ENCODE measurements at regions not wholly inside any gene's neighbourhood (a gene's known extent, or its start where the extent isn't known, plus 50 kb on each side); places are given as distances from the start of the nearest gene placed in this dataset.

DNA sequence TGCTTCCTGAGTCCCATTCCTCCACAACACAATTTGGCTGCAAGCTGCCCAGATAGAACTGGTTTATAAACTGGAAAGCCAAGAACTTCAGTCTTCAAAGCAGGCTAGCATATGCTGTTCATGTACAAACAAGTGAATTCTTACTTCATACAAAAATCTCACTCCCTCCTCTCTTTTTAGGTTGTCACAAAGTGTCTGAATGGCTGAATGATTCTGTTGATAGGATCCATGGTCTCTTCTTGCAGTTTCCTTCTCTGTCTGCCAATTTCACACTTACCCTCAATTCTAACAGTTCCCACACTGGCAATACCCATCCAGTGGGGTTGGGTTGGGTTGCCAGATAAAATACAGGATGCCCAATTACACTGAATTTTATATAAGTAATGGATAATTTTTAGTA is 363.5 kb downstream of the DEPDC1B start:
- no peak for DNase-seq
- Histone ChIP-seq H3K4me3 (no peak overlapping the region), H3K27ac (peak overlapping the region in 1 of 5 donors; percentile 60), H3K27me3 (no peaks in the 10 kb centered on the region), H3K4me1 (peaks cover 0 to 25% (median 0%) of the 10 kb centered on the region in 4 donors), H3K9me3 (no peaks in the 10 kb centered on the region), H3K36me3 (no peaks in the 10 kb centered on the region)
- intact Hi-C loops (cut with DNase I; ENCODE audit: low total_unique reads): no loop called here
- TF ChIP-seq POLR2AphosphoS5 (IDR thresholded peaks at IDR 0.05) (no peak), EP300 (IDR thresholded peaks at IDR 0.05) (no peak), POLR2A (IDR thresholded peaks at IDR 0.05) (no peak)
- TF ChIP-seq, protein P1, sequence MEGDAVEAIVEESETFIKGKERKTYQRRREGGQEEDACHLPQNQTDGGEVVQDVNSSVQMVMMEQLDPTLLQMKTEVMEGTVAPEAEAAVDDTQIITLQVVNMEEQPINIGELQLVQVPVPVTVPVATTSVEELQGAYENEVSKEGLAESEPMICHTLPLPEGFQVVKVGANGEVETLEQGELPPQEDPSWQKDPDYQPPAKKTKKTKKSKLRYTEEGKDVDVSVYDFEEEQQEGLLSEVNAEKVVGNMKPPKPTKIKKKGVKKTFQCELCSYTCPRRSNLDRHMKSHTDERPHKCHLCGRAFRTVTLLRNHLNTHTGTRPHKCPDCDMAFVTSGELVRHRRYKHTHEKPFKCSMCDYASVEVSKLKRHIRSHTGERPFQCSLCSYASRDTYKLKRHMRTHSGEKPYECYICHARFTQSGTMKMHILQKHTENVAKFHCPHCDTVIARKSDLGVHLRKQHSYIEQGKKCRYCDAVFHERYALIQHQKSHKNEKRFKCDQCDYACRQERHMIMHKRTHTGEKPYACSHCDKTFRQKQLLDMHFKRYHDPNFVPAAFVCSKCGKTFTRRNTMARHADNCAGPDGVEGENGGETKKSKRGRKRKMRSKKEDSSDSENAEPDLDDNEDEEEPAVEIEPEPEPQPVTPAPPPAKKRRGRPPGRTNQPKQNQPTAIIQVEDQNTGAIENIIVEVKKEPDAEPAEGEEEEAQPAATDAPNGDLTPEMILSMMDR (IDR thresholded peaks at IDR 0.05): no peak

DNA sequence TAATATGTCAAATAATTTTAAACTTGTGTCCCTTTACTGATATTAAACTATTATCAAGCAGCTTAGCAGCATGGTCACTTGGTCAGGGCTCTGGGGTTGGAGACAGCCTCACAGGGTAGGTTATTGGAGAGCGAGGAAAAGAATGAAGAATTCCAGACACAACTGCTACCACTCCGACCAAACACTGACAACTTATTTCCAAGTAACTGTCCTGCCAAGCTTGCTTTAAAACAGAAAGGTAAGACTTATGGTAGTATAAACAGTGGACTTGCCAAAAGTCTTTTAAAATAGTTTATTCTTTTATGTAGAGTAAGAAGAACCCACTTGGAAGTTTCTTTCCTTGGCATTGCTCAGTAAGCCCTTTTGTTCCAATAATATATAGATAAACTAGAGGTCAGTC is 364.1 kb downstream of the DEPDC1B start:
- TF ChIP-seq, protein P1 (IDR thresholded peaks at IDR 0.05): no peak
- TF ChIP-seq POLR2AphosphoS5 (IDR thresholded peaks at IDR 0.05) (no peak), EP300 (IDR thresholded peaks at IDR 0.05) (no peak), POLR2A (IDR thresholded peaks at IDR 0.05) (no peak)
- peaks cover 0 to 28% (median 0%) of the 10 kb centered on the region in 4 donors for H3K4me1 ChIP-seq
- no peak overlapping the region for H3K4me3 ChIP-seq
- 60 to 95% (median 90%) methylated on average over 2 of the region's 2 CpGs for whole genome bisulfite sequencing, 5 donors
- H3K9me3 ChIP-seq: no peaks in the 10 kb centered on the region
- no peaks in the 10 kb centered on the region for H3K36me3 ChIP-seq
- no peaks in the 10 kb centered on the region for H3K27me3 ChIP-seq
- peak in 1 of 2 donors; percentile 33 for DNase-seq
- peak overlapping the region in 1 of 5 donors; percentile 60 for H3K27ac ChIP-seq
- intact Hi-C loops (cut with DNase I; ENCODE audit: low total_unique reads): no loop called here

DNA sequence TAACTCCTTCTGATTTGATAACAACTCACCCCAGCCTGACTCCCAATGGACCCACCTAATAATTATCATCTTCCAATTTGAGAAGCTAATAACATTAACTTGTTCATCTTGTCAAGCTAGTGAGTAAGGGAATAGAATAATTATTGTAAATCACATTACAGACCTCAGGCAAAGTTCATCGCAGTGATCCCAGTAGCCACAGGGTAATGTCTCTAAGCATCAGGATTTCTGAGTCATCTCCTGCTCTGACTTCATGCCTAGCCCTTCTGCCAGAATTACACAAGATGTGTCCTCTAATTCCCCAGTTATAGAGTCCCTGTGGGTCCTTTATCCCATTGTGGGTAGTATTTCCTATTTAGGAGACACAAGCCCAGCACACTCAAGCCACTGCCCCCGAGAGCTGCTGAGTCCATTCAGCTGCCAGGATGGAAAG is 365.7 kb downstream of the DEPDC1B start:
- DNase-seq: peak in 1 of 2 donors; percentile 7
- intact Hi-C loops (cut with DNase I; ENCODE audit: low total_unique reads): no loop called here
- TF ChIP-seq POLR2A (IDR thresholded peaks at IDR 0.05): no peak
- TF ChIP-seq, protein P1 (IDR thresholded peaks at IDR 0.05): no peak
- TF ChIP-seq POLR2AphosphoS5 (IDR thresholded peaks at IDR 0.05): peak in 1 of 3 donors; percentile 20
- no peak for TF ChIP-seq EP300 (IDR thresholded peaks at IDR 0.05)
- H3K27ac ChIP-seq: peak overlapping the region in 3 of 5 donors; percentile 18 to 60 (median 20)
- no peaks in the 10 kb centered on the region for H3K9me3 ChIP-seq
- no peak overlapping the region for H3K4me3 ChIP-seq
- no peaks in the 10 kb centered on the region for H3K27me3 ChIP-seq
- WGBS, 5 donors: 71 to 91% (median 86%) methylated on average over 2 of the region's 2 CpGs
- peaks cover 0 to 31% (median 0%) of the 10 kb centered on the region in 4 donors for H3K4me1 ChIP-seq
- no peaks in the 10 kb centered on the region for H3K36me3 ChIP-seq

DNA sequence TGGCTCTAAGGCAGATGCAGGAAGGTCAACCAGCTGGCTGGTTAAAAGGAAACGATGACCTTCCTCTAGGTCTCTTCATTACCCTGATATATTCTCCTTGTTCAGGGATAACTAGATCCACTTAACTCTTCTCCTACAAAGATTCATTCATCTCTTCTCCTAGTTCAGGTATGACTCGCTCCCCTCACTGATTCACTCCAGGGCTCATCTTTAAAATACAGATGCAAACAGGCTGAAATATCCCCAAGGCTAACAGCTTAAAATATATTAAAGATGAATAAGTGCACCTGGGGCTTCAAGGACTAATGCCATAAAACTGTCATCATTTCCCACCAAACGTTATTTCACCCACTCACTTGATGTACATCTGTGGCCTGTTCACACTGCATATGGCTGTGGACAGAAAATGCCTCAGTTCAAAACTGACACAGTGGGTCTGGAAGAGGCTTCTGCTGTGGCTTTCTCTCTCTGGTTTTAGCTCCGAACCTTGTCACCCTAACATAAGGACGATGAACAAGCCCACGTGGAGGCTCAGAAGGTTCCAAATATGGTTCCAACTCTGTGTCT is 366.9 kb downstream of the DEPDC1B start:
- 79 to 91% (median 89%) methylated on average over 6 of the region's 6 CpGs for WGBS, 5 donors
- no peak for TF ChIP-seq POLR2AphosphoS5 (IDR thresholded peaks at IDR 0.05)
- TF ChIP-seq POLR2A (IDR thresholded peaks at IDR 0.05): no peak
- no peak for TF ChIP-seq EP300 (IDR thresholded peaks at IDR 0.05)
- TF ChIP-seq, protein P1 (IDR thresholded peaks at IDR 0.05): no peak
- H3K4me1 ChIP-seq: peaks cover 0 to 31% (median 0%) of the 10 kb centered on the region in 4 donors
- intact Hi-C loops (cut with DNase I; ENCODE audit: low total_unique reads): no loop called here
- no peak for DNase-seq
- no peaks in the 10 kb centered on the region for H3K9me3 ChIP-seq
- no peak overlapping the region for H3K4me3 ChIP-seq
- no peak overlapping the region for H3K27ac ChIP-seq
- H3K36me3 ChIP-seq: no peaks in the 10 kb centered on the region
- no peaks in the 10 kb centered on the region for H3K27me3 ChIP-seq
